ENCODE measurements at regions not wholly inside any gene's neighbourhood (a gene's known extent, or its start where the extent isn't known, plus 50 kb on each side); places are given as distances from the start of the nearest gene placed in this dataset.

GRCh38 chr10:71074176-71074755, 138.1 kb upstream of the UNC5B start:
- no peak for TF ChIP-seq CTCF (IDR thresholded peaks at IDR 0.05; ENCODE audit: insufficient read depth, low read length, poor library complexity, severe bottlenecking)
- Histone ChIP-seq H3K27me3 (ENCODE audit: control insufficient read depth, insufficient read depth, low read length) (peaks cover 28% of the 10 kb centered on the region), H3K4me3 (ENCODE audit: low read depth, low read length) (no peak overlapping the region), H3K36me3 (ENCODE audit: control insufficient read depth, insufficient read depth, low read length) (no peaks in the 10 kb centered on the region)
- DNase-seq (ENCODE audit: low read depth): peak; percentile 14

- H3K36me3 ChIP-seq (ENCODE audit: control insufficient read depth, insufficient read depth, low read length): no peaks in the 10 kb centered on the region
- peaks cover 31% of the 10 kb centered on the region for H3K27me3 ChIP-seq (ENCODE audit: control insufficient read depth, insufficient read depth, low read length)
- TF ChIP-seq CTCF (IDR thresholded peaks at IDR 0.05; ENCODE audit: insufficient read depth, low read length, poor library complexity, severe bottlenecking): no peak
- H3K4me3 ChIP-seq (ENCODE audit: low read depth, low read length): no peak overlapping the region
- no peak for DNase-seq (ENCODE audit: low read depth)
Measured at GRCh38 chr10:71075086-71075758, 137.1 kb upstream of the UNC5B start.

- peaks cover 31% of the 10 kb centered on the region for H3K27me3 ChIP-seq (ENCODE audit: control insufficient read depth, insufficient read depth, low read length)
- DNase-seq (ENCODE audit: low read depth): no peak
- H3K4me3 ChIP-seq (ENCODE audit: low read depth, low read length): no peak overlapping the region
- H3K36me3 ChIP-seq (ENCODE audit: control insufficient read depth, insufficient read depth, low read length): no peaks in the 10 kb centered on the region
- no peak for TF ChIP-seq CTCF (IDR thresholded peaks at IDR 0.05; ENCODE audit: insufficient read depth, low read length, poor library complexity, severe bottlenecking)
Measured at GRCh38 chr10:71075759-71076472, 136.5 kb upstream of the UNC5B start.

- Histone ChIP-seq H3K4me3 (ENCODE audit: low read depth, low read length) (no peak overlapping the region), H3K27me3 (ENCODE audit: control insufficient read depth, insufficient read depth, low read length) (peaks cover 31% of the 10 kb centered on the region), H3K36me3 (ENCODE audit: control insufficient read depth, insufficient read depth, low read length) (no peaks in the 10 kb centered on the region)
- TF ChIP-seq CTCF (IDR thresholded peaks at IDR 0.05; ENCODE audit: insufficient read depth, low read length, poor library complexity, severe bottlenecking): no peak
- DNase-seq (ENCODE audit: low read depth): no peak
Measured at GRCh38 chr10:71076473-71077142, 135.8 kb upstream of the UNC5B start.

GRCh38 chr10:71077143-71077581, 135.2 kb upstream of the UNC5B start:
- Histone ChIP-seq H3K4me3 (ENCODE audit: low read depth, low read length) (no peak overlapping the region), H3K36me3 (ENCODE audit: control insufficient read depth, insufficient read depth, low read length) (no peaks in the 10 kb centered on the region), H3K27me3 (ENCODE audit: control insufficient read depth, insufficient read depth, low read length) (peaks cover 33% of the 10 kb centered on the region)
- TF ChIP-seq CTCF (IDR thresholded peaks at IDR 0.05; ENCODE audit: insufficient read depth, low read length, poor library complexity, severe bottlenecking): no peak
- no peak for DNase-seq (ENCODE audit: low read depth)

Data from kidney epithelial cell (primary cell).